ENCODE measurements at regions not wholly inside any gene's neighbourhood (a gene's known extent, or its start where the extent isn't known, plus 50 kb on each side); places are given as distances from the start of the nearest gene placed in this dataset.
A peak's percentile ranks its signal among the peaks of the same experiment; 100 is the strongest.
"Not testable (repeated sequence)": the region's sequence is repeated elsewhere in the genome, so short reads cannot be mapped to it uniquely, and the experiment has no call there.

- DNase-seq = no peak
Measured at GRCh38 chr3:135560847-135561246, 404.7 kb upstream of the PPP2R3A start.

- DNase-seq = no peak
Measured at GRCh38 chr3:135564696-135565095, 400.8 kb upstream of the PPP2R3A start.

- no peak for DNase-seq
Measured at GRCh38 chr3:135565546-135565945, 400.0 kb upstream of the PPP2R3A start.

- no peak for DNase-seq
Measured at GRCh38 chr3:135567223-135567622, 398.3 kb upstream of the PPP2R3A start.

GRCh38 chr3:135576751-135577150 is 388.8 kb upstream of the PPP2R3A start:
- DNase-seq = peak; percentile 53

- no peak for DNase-seq
Measured at GRCh38 chr3:135581806-135582205, 383.7 kb upstream of the PPP2R3A start.

- no peak for DNase-seq
Measured at GRCh38 chr3:135582800-135583199, 382.7 kb upstream of the PPP2R3A start.

GRCh38 chr3:135596563-135596962 is 369.0 kb upstream of the PPP2R3A start:
- DNase-seq = no peak

- no peak for DNase-seq
Measured at GRCh38 chr3:135597855-135598254, 367.7 kb upstream of the PPP2R3A start.

GRCh38 chr3:135598597-135598996 is 366.9 kb upstream of the PPP2R3A start:
- no peak for DNase-seq

- DNase-seq = not testable (repeated sequence)
Measured at GRCh38 chr3:135604512-135604911, 361.0 kb upstream of the PPP2R3A start.

- no peak for DNase-seq
Measured at GRCh38 chr3:135618123-135618522, 347.4 kb upstream of the PPP2R3A start.

GRCh38 chr3:135621184-135621920 is 344.2 kb upstream of the PPP2R3A start:
- DNase-seq = no peak

- DNase-seq = no peak
Measured at GRCh38 chr3:135622215-135622614, 343.3 kb upstream of the PPP2R3A start.

- DNase-seq = no peak
Measured at GRCh38 chr3:135622656-135623055, 342.9 kb upstream of the PPP2R3A start.

GRCh38 chr3:135623558-135623957 is 342.0 kb upstream of the PPP2R3A start:
- DNase-seq = no peak

- no peak for DNase-seq
Measured at GRCh38 chr3:135627057-135627456, 338.5 kb upstream of the PPP2R3A start.

- no peak for DNase-seq
Measured at GRCh38 chr3:135629701-135630408, 335.7 kb upstream of the PPP2R3A start.

GRCh38 chr3:135632556-135633065 is 332.9 kb upstream of the PPP2R3A start:
- DNase-seq = no peak

- no peak for DNase-seq
Measured at GRCh38 chr3:135633078-135633477, 332.4 kb upstream of the PPP2R3A start.

GRCh38 chr3:135636596-135636995 is 328.9 kb upstream of the PPP2R3A start:
- no peak for DNase-seq

- DNase-seq = no peak
Measured at GRCh38 chr3:135637013-135637412, 328.5 kb upstream of the PPP2R3A start.

GRCh38 chr3:135641761-135642160 is 323.8 kb upstream of the PPP2R3A start:
- no peak for DNase-seq

GRCh38 chr3:135645541-135645940 is 320.0 kb upstream of the PPP2R3A start:
- DNase-seq = no peak

All from NCI-H1092 (cell line).